Breast epithelium (tissue), 3 donors: ENCODE measurements at regions not wholly inside any gene's neighbourhood (a gene's known extent, or its start where the extent isn't known, plus 50 kb on each side); places are given as distances from the start of the nearest gene placed in this dataset.

Experiments used
- POLR2A ChIP-seq: fragments of 450-650 bp; IDR thresholded peaks from one replicate; pipeline ENCODE4 v1.6.1; 2016; ENCODE audit warnings: antibody characterized with exemption, mild to moderate bottlenecking, moderate library complexity
- POLR2AphosphoS5 ChIP-seq, 3 donors: sonication (generic); formaldehyde crosslinking; IDR thresholded peaks; one replicate each; pipeline ENCODE4 v1.6.1; 2017; ENCODE audit warnings: antibody characterized with exemption in 3 of 3
- TF ChIP-seq, protein P1 (sequence below), 3 donors: fragments of 450-650 bp; IDR thresholded peaks; one replicate each; pipeline ENCODE4 v1.5.1; 2016 to 2017; ENCODE audit warnings: antibody characterized with exemption in 3 of 3, mild to moderate bottlenecking in 3 of 3, moderate library complexity in 3 of 3

DNA sequence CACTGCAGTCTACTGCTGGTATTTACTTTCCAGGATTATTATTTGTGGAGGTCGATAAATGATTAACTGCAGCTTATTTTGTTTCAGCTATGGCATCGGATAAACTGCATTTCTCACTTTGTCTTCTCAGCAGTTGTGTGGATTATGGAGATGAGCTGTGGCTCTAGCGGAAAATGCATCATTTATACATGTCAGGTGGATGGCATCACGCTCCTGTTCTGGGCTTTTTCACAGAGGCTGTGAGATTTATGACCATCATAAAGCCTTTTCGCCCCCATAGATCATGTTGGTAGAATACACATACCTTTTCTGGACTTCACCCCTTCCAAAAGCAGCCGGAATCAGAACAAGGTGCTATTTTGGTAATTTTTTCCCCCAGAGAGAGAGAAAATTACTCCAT is 118.8 kb upstream of the MAGEB18 start:
- TF ChIP-seq, protein P1, sequence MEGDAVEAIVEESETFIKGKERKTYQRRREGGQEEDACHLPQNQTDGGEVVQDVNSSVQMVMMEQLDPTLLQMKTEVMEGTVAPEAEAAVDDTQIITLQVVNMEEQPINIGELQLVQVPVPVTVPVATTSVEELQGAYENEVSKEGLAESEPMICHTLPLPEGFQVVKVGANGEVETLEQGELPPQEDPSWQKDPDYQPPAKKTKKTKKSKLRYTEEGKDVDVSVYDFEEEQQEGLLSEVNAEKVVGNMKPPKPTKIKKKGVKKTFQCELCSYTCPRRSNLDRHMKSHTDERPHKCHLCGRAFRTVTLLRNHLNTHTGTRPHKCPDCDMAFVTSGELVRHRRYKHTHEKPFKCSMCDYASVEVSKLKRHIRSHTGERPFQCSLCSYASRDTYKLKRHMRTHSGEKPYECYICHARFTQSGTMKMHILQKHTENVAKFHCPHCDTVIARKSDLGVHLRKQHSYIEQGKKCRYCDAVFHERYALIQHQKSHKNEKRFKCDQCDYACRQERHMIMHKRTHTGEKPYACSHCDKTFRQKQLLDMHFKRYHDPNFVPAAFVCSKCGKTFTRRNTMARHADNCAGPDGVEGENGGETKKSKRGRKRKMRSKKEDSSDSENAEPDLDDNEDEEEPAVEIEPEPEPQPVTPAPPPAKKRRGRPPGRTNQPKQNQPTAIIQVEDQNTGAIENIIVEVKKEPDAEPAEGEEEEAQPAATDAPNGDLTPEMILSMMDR (IDR thresholded peaks at IDR 0.05), result no peak
- TF ChIP-seq POLR2AphosphoS5 (IDR thresholded peaks at IDR 0.05) (no peak), POLR2A (no peak)
